H1 (cell line): ENCODE measurements at regions not wholly inside any gene's neighbourhood (a gene's known extent, or its start where the extent isn't known, plus 50 kb on each side); places are given as distances from the start of the nearest gene placed in this dataset.

Source experiments
- CTCF ChIA-PET: fragments of 300-600 bp; sonication (Branson Sonifier 250); formaldehyde crosslinking; loops from one replicate; lab custom pipeline; 2021; ENCODE audit not compliant: partially characterized antibody; lab: Charles Lee
- POLR2A ChIA-PET: fragments of 300-600 bp; sonication (Branson Sonifier 250); formaldehyde crosslinking; loops from one replicate; lab custom pipeline; 2021; ENCODE audit warnings: inconsistent platforms; ENCODE audit not compliant: partially characterized antibody; lab: Charles Lee
- DNase-seq, 2 experiments: peaks; one replicate each; pipeline versions ENCODE4 v3.0.0 to v3.0.0-alpha.2; 2010 to 2022; ENCODE audit warnings: low spot score in 2 of 2, low read depth in 1 of 2, mixed read lengths in 1 of 2
- FAIRE-seq: peaks from 2 replicates; lab custom pipeline; 2011; peaks lifted over from hg19 to GRCh38; lab: Jason Lieb, UNC
- H2AFZ ChIP-seq: 2 replicates; pipeline ENCODE4 v1.8.1; 2012; ENCODE audit warnings: low read length, inconsistent platforms
- H2AK5ac ChIP-seq: 2 replicates; pipeline ENCODE4 v1.6.1; 2013; ENCODE audit warnings: low read depth, low read length
- H2BK120ac ChIP-seq: replicated peaks from 2 replicates; pipeline ENCODE3; 2013; ENCODE audit warnings: low read depth, low read length, inconsistent platforms
- H2BK12ac ChIP-seq: 2 replicates; pipeline ENCODE4 v1.6.1; 2013; ENCODE audit warnings: low read depth, low read length
- H2BK15ac ChIP-seq: 2 replicates; pipeline ENCODE4 v1.6.1; 2013; ENCODE audit warnings: low read length
- H2BK20ac ChIP-seq: 2 replicates; pipeline ENCODE4 v1.6.1; 2013; ENCODE audit warnings: low read length
- H2BK5ac ChIP-seq: 2 replicates; pipeline ENCODE4 v1.6.1; 2013; ENCODE audit warnings: low read depth, low read length
- H3K14ac ChIP-seq: 2 replicates; pipeline ENCODE4 v1.6.1; 2013; ENCODE audit warnings: inconsistent platforms; ENCODE audit not compliant: insufficient read length
- H3K18ac ChIP-seq: 2 replicates; pipeline ENCODE4 v1.6.1; 2013; ENCODE audit warnings: low read length; ENCODE audit errors: extremely low read depth
- H3K23ac ChIP-seq: 2 replicates; pipeline ENCODE4 v1.6.1; 2013; ENCODE audit warnings: inconsistent platforms; ENCODE audit not compliant: insufficient read length
- H3K23me2 ChIP-seq: 2 replicates; pipeline ENCODE4 v1.6.1; 2013; ENCODE audit warnings: low read depth, low read length
- H3K27ac ChIP-seq: 2 replicates; pipeline ENCODE4 v1.6.1; 2011; ENCODE audit warnings: low read depth, low read length, inconsistent platforms
- H3K27me3 ChIP-seq, 4 experiments: replicated peaks in 1 of 4; 1 replicate in 1 of 4; 2 replicates in 3 of 4; pipeline versions ENCODE4 v1.6.1 to v1.8.1; 2011 to 2013; ENCODE audit warnings: low read length in 3 of 4, mild to moderate bottlenecking in 3 of 4, inconsistent platforms in 2 of 4, mixed read lengths in 2 of 4, moderate library complexity in 1 of 4; ENCODE audit not compliant: control insufficient read depth in 3 of 4, insufficient read depth in 3 of 4; ENCODE audit errors: extremely low read depth in 1 of 4
- H3K36me3 ChIP-seq, 4 experiments: 2 replicates each; pipeline versions ENCODE4 v1.6.1 to v1.8.1; 2011 to 2013; ENCODE audit warnings: mild to moderate bottlenecking in 4 of 4, low read length in 3 of 4, moderate library complexity in 2 of 4, control low read depth in 1 of 4, inconsistent platforms in 1 of 4; ENCODE audit not compliant: insufficient read depth in 4 of 4, control insufficient read depth in 2 of 4
- H3K4ac ChIP-seq: replicated peaks from 2 replicates; pipeline ENCODE3; 2013; ENCODE audit warnings: low read length, low read depth, mixed read lengths, inconsistent platforms; ENCODE audit not compliant: insufficient read length
- H3K4me1 ChIP-seq, 4 experiments: replicated peaks in 1 of 4; 1 replicate in 1 of 4; 2 replicates in 3 of 4; pipeline versions ENCODE4 v1.6.1 to v1.8.1; 2011 to 2013; ENCODE audit warnings: low read length in 3 of 4, inconsistent platforms in 2 of 4, mixed read lengths in 1 of 4; ENCODE audit not compliant: insufficient read depth in 4 of 4, control insufficient read depth in 3 of 4
- H3K4me2 ChIP-seq, 2 experiments: 2 replicates each; pipeline versions ENCODE4 v1.6.1 to v1.8.1; 2011 to 2013; ENCODE audit warnings: low read depth in 2 of 2, low read length in 2 of 2, control low read depth in 1 of 2, inconsistent platforms in 1 of 2, mild to moderate bottlenecking in 1 of 2; ENCODE audit not compliant: insufficient read depth in 1 of 2
- H3K4me3 ChIP-seq, 4 experiments: fragments of 200-600, 300-600 bp in 1 of 4; sonication (generic), shearing (Covaris generic), sonication (Bioruptor Twin) in 1 of 4; 2 replicates each; pipeline versions ENCODE4 v1.5.1 to v1.8.1; 2011 to 2016; ENCODE audit warnings: low read length in 4 of 4, low read depth in 3 of 4, control low read depth in 2 of 4, inconsistent platforms in 2 of 4, mild to moderate bottlenecking in 2 of 4, mixed read lengths in 1 of 4, moderate library complexity in 1 of 4; ENCODE audit not compliant: insufficient read depth in 2 of 4; ENCODE audit errors: extremely low read depth in 1 of 4
- H3K56ac ChIP-seq: replicated peaks from 2 replicates; pipeline ENCODE3; 2013; ENCODE audit warnings: low read depth, mild to moderate bottlenecking, mixed read lengths, low read length, inconsistent platforms; ENCODE audit not compliant: insufficient read length
- H3K79me1 ChIP-seq: 2 replicates; pipeline ENCODE4 v1.6.1; 2013; ENCODE audit warnings: low read depth, low read length, control low read depth
- H3K79me2 ChIP-seq, 2 experiments: 2 replicates each; pipeline versions ENCODE4 v1.6.1 to v1.8.1; 2012 to 2013; ENCODE audit warnings: low read length in 2 of 2, mild to moderate bottlenecking in 2 of 2, inconsistent platforms in 1 of 2; ENCODE audit not compliant: insufficient read depth in 2 of 2, control insufficient read depth in 1 of 2
- H3K9ac ChIP-seq, 4 experiments: replicated peaks in 1 of 4; 1 replicate in 1 of 4; 2 replicates in 3 of 4; pipeline versions ENCODE4 v1.6.1 to v1.8.1; 2011 to 2013; ENCODE audit warnings: low read depth in 3 of 4, low read length in 3 of 4, control low read depth in 2 of 4, mild to moderate bottlenecking in 2 of 4, moderate library complexity in 2 of 4, inconsistent platforms in 1 of 4; ENCODE audit errors: extremely low read depth in 1 of 4
- H3K9me3 ChIP-seq, 2 experiments: 2 replicates each; pipeline versions ENCODE4 v1.6.1 to v1.8.1; 2012 to 2013; ENCODE audit warnings: mild to moderate bottlenecking in 2 of 2, moderate library complexity in 2 of 2, control low read depth in 1 of 2, inconsistent platforms in 1 of 2, low read depth in 1 of 2, low read length in 1 of 2, mixed read lengths in 1 of 2; ENCODE audit not compliant: insufficient read depth in 2 of 2
- H4K20me1 ChIP-seq, 2 experiments: replicated peaks in 1 of 2; 2 replicates each; pipeline versions ENCODE3 to v1.8.1; 2011 to 2013; ENCODE audit warnings: inconsistent platforms in 2 of 2, low read length in 2 of 2, mild to moderate bottlenecking in 1 of 2; ENCODE audit not compliant: insufficient read depth in 2 of 2, control insufficient read depth in 1 of 2
- H4K5ac ChIP-seq: 2 replicates; pipeline ENCODE4 v1.6.1; 2013; ENCODE audit warnings: low read length, low read depth, mixed read lengths, inconsistent platforms; ENCODE audit not compliant: insufficient read length
- H4K8ac ChIP-seq: 2 replicates; pipeline ENCODE4 v1.8.0; 2013; ENCODE audit warnings: mild to moderate bottlenecking, moderate library complexity, low read length, inconsistent platforms; ENCODE audit not compliant: insufficient read depth; ENCODE audit errors: extremely low read depth
- H4K91ac ChIP-seq: replicated peaks from 2 replicates; pipeline ENCODE3; 2013; ENCODE audit warnings: low read length, mixed read lengths, inconsistent platforms; ENCODE audit not compliant: insufficient read length
- BACH1 ChIP-seq: IDR thresholded peaks from 2 replicates; pipeline ENCODE4 v1.6.1; 2012; ENCODE audit warnings: low read length, improper control_type of control experiment
- KDM4A ChIP-seq: IDR thresholded peaks from one replicate; pipeline ENCODE4 v1.7.1; 2012; ENCODE audit warnings: low read depth, mild to moderate bottlenecking, moderate library complexity, low read length, inconsistent platforms; ENCODE audit not compliant: severe bottlenecking
- RXRA ChIP-seq: IDR thresholded peaks from 2 replicates; pipeline ENCODE4 v1.6.1; 2011; ENCODE audit warnings: low read depth, mild to moderate bottlenecking, low read length, moderate library complexity; ENCODE audit not compliant: insufficient read depth
- SAP30 ChIP-seq: fragments of 300-600 bp; sonication (generic); IDR thresholded peaks from 2 replicates; pipeline ENCODE4 v1.7.1; 2012; ENCODE audit warnings: low read length, moderate library complexity, mild to moderate bottlenecking, inconsistent platforms; ENCODE audit not compliant: insufficient read depth, insufficient replicate concordance
- SIRT6 ChIP-seq: IDR thresholded peaks from one replicate; pipeline ENCODE4 v1.7.1; 2012; ENCODE audit warnings: low read length, inconsistent platforms

DNA sequence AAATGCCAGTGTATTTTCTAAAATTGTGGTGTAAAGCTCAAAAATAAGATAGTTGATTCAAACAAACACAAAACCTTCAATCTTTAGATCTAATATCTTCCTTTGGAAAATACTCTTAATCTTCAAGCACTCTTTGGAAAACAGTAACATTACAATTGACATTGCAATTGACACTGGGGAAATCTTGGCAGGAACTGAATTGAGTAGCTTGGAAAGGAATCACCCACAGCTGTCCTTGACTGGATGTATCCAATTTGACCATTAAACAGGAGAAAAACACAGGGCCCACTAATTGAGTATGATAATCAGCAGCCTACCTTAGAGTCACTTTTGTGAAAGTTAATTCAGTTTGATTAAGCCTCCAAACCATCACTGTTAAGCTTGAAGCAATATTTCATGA lies 776.7 kb downstream of the DTWD2 start:
- H3K23ac ChIP-seq: no peak overlapping the region
- no peak overlapping the region for H2AK5ac ChIP-seq
- H4K5ac ChIP-seq: no peak overlapping the region
- H3K27me3 ChIP-seq: no peaks in the 10 kb centered on the region
- H3K4ac ChIP-seq: no peak overlapping the region
- CTCF ChIA-PET: interaction anchor here (1.0 kb wide), 1 partner anchor 10 kb away, joined by 3 read pairs; no protein-coding TSS in a partner anchor
- no peak overlapping the region for H2AFZ ChIP-seq
- no peak for TF ChIP-seq BACH1
- no peak for TF ChIP-seq KDM4A
- TF ChIP-seq RXRA: no peak
- TF ChIP-seq SAP30: no peak
- TF ChIP-seq SIRT6: no peak
- TF ChIP-seq, all 59 proteins: peak for 0
- Histone ChIP-seq H3K36me3 (peaks cover 0 to 6% (median 0%) of the 10 kb centered on the region in 4 experiments; a peak in 1 of 8 replicates), H2BK120ac (no peak overlapping the region), H3K9ac (no peak overlapping the region), H3K27ac (no peak overlapping the region), H3K23me2 (no peaks in the 10 kb centered on the region), H4K20me1 (no peaks in the 10 kb centered on the region), H3K56ac (no peak overlapping the region), H3K4me1 (no peaks in the 10 kb centered on the region), H2BK15ac (no peak overlapping the region), H3K9me3 (peaks cover 13 to 25% of the 10 kb centered on the region in 2 experiments), H2BK20ac (no peak overlapping the region), H2BK5ac (no peak overlapping the region), H3K4me2 (no peak overlapping the region), H3K79me2 (no peaks in the 10 kb centered on the region), H3K4me3 (no peak overlapping the region), H2BK12ac (no peak overlapping the region), H3K79me1 (no peaks in the 10 kb centered on the region), H4K91ac (no peak overlapping the region), H4K8ac (no peak overlapping the region), H3K18ac (no peak overlapping the region), H3K14ac (no peak overlapping the region)
- POLR2A ChIA-PET: no interaction called here
- DNase-seq (no peak), FAIRE-seq (no peak)
